Liver (tissue), 8 donors: ENCODE measurements at regions not wholly inside any gene's neighbourhood (a gene's known extent, or its start where the extent isn't known, plus 50 kb on each side); places are given as distances from the start of the nearest gene placed in this dataset.

ENCODE experiments used
- DNase-seq: peaks from one replicate; pipeline ENCODE4 v3.0.0-alpha.2; 2017; ENCODE audit warnings: low spot score
- H3K27ac ChIP-seq, 2 donors: one replicate each; pipeline ENCODE4 v1.7.0; 2013; ENCODE audit warnings: inconsistent platforms in 2 of 2, low read length in 2 of 2, control low read depth in 1 of 2, low read depth in 1 of 2, mild to moderate bottlenecking in 1 of 2
- H3K27me3 ChIP-seq, 4 donors: one replicate each; pipeline versions ENCODE4 v1.6.1 to v1.7.0; 2013; ENCODE audit warnings: low read length in 3 of 4, inconsistent platforms in 1 of 4, mild to moderate bottlenecking in 1 of 4, moderate library complexity in 1 of 4; ENCODE audit not compliant: control insufficient read depth in 4 of 4, insufficient read depth in 4 of 4
- H3K36me3 ChIP-seq, 4 donors: one replicate each; pipeline versions ENCODE4 v1.6.1 to v1.7.0; 2013; ENCODE audit warnings: low read length in 3 of 4, mild to moderate bottlenecking in 3 of 4, low read depth in 1 of 4, moderate library complexity in 1 of 4; ENCODE audit not compliant: control insufficient read depth in 4 of 4, insufficient read depth in 3 of 4
- H3K4me1 ChIP-seq, 4 donors: one replicate each; pipeline versions ENCODE4 v1.6.1 to v1.7.0; 2013; ENCODE audit warnings: low read length in 3 of 4, mild to moderate bottlenecking in 3 of 4, moderate library complexity in 1 of 4; ENCODE audit not compliant: control insufficient read depth in 4 of 4, insufficient read depth in 4 of 4
- H3K4me3 ChIP-seq, 3 donors: one replicate each; pipeline versions ENCODE4 v1.6.1 to v1.7.0; 2013; ENCODE audit warnings: low read length in 3 of 3, control low read depth in 1 of 3, low read depth in 1 of 3, mild to moderate bottlenecking in 1 of 3
- H3K9ac ChIP-seq, 2 donors: one replicate each; pipeline ENCODE4 v1.7.0; 2013; ENCODE audit warnings: low read length in 2 of 2, mild to moderate bottlenecking in 2 of 2, moderate library complexity in 2 of 2, control low read depth in 1 of 2, low read depth in 1 of 2
- H3K9me3 ChIP-seq, 4 donors: one replicate each; pipeline versions ENCODE4 v1.6.1 to v1.7.0; 2013; ENCODE audit warnings: low read length in 3 of 4; ENCODE audit not compliant: control insufficient read depth in 4 of 4
- CTCF ChIP-seq: fragments of 150-350 bp; IDR thresholded peaks from 2 replicates; pipeline ENCODE4 v1.5.1; 2017; ENCODE audit warnings: improper control_type of control experiment, low read depth, low read length; ENCODE audit not compliant: missing input control
- EGR1 ChIP-seq, 2 donors: IDR thresholded peaks; 2 replicates each; pipeline ENCODE4 v1.6.1; 2016 to 2018; ENCODE audit warnings: antibody characterized with exemption in 2 of 2, low read depth in 2 of 2
- FOXA1 ChIP-seq: IDR thresholded peaks from 2 replicates; pipeline ENCODE4 v1.6.1; 2016; ENCODE audit warnings: antibody characterized with exemption
- FOXA2 ChIP-seq: IDR thresholded peaks from 2 replicates; pipeline ENCODE4 v1.6.1; 2016; ENCODE audit warnings: antibody characterized with exemption
- GABPA ChIP-seq, 2 donors: IDR thresholded peaks in 1 of 2; conservative IDR thresholded peaks in 1 of 2; 2 replicates each; pipeline ENCODE4 v1.6.1; 2016; ENCODE audit warnings: antibody characterized with exemption in 2 of 2, mild to moderate bottlenecking in 1 of 2, moderate library complexity in 1 of 2
- HNF4A ChIP-seq, 2 donors: conservative IDR thresholded peaks; 2 replicates each; pipeline ENCODE4 v1.6.1; 2016; ENCODE audit warnings: antibody characterized with exemption in 2 of 2, mild to moderate bottlenecking in 2 of 2
- HNF4G ChIP-seq: IDR thresholded peaks from 2 replicates; pipeline ENCODE4 v1.6.1; 2016; ENCODE audit warnings: antibody characterized with exemption
- JUND ChIP-seq, 2 donors: IDR thresholded peaks; 2 replicates each; pipeline ENCODE4 v1.6.1; 2016; ENCODE audit warnings: antibody characterized with exemption in 2 of 2
- MAX ChIP-seq: IDR thresholded peaks from 2 replicates; pipeline ENCODE4 v1.6.1; 2016; ENCODE audit warnings: antibody characterized with exemption
- NR2F2 ChIP-seq: IDR thresholded peaks from 2 replicates; pipeline ENCODE4 v1.6.1; 2016; ENCODE audit warnings: antibody characterized with exemption
- RAD21 ChIP-seq, 2 donors: IDR thresholded peaks; 2 replicates each; pipeline ENCODE4 v1.6.1; 2016; ENCODE audit warnings: antibody characterized with exemption in 2 of 2, mild to moderate bottlenecking in 2 of 2
- RXRA ChIP-seq, 2 donors: IDR thresholded peaks; 2 replicates each; pipeline ENCODE4 v1.6.1; 2017 to 2018; ENCODE audit warnings: antibody characterized with exemption in 2 of 2, mild to moderate bottlenecking in 1 of 2
- SP1 ChIP-seq: IDR thresholded peaks from 2 replicates; pipeline ENCODE4 v1.6.1; 2018; ENCODE audit warnings: antibody characterized with exemption, mild to moderate bottlenecking
- TAF1 ChIP-seq: conservative IDR thresholded peaks from 2 replicates; pipeline ENCODE4 v1.6.1; 2016; ENCODE audit warnings: antibody characterized with exemption, mild to moderate bottlenecking
- YY1 ChIP-seq: IDR thresholded peaks from 2 replicates; pipeline ENCODE4 v1.6.1; 2016; ENCODE audit warnings: antibody characterized with exemption, mild to moderate bottlenecking
- WGBS: extraction: QIAGEN DNeasy Blood & Tissue Kit; methylation state at CpG from one replicate; pipeline ENCODE4 v1.1.7; 2013; 5-methylcytosine and 5-hydroxymethylcytosine counted together
- TF ChIP-seq, protein P1 (sequence below): IDR thresholded peaks from 2 replicates; pipeline ENCODE4 v1.6.1; 2016; ENCODE audit warnings: antibody characterized with exemption
- TF ChIP-seq, protein P2 (sequence below): IDR thresholded peaks from 2 replicates; pipeline ENCODE4 v1.6.1; 2016; ENCODE audit warnings: antibody characterized with exemption
- TF ChIP-seq, protein P3 (sequence below): IDR thresholded peaks from 2 replicates; pipeline ENCODE4 v1.6.1; 2016; ENCODE audit warnings: antibody characterized with exemption, mild to moderate bottlenecking
- donor health status: healthy.
- donor health status: healthy.
- donor health status: healthy.
- donor health status: healthy.
- donor health status: healthy.

GRCh38 chr4:1470816-1471442 lies 64.7 kb upstream of the NKX1-1 start:
- Histone ChIP-seq H3K9ac (no peak overlapping the region), H3K36me3 (no peaks in the 10 kb centered on the region), H3K27ac (no peak overlapping the region), H3K4me3 (no peak overlapping the region), H3K27me3 (peaks cover 0 to 6% (median 3%) of the 10 kb centered on the region in 4 donors), H3K4me1 (no peaks in the 10 kb centered on the region), H3K9me3 (peaks cover 0 to 2% (median 0%) of the 10 kb centered on the region in 4 donors)
- DNase-seq: no peak
- TF ChIP-seq CTCF (no peak), NR2F2 (no peak), RXRA (IDR thresholded peaks at IDR 0.05) (no peak), YY1 (no peak), JUND (IDR thresholded peaks at IDR 0.05) (no peak), SP1 (no peak), GABPA (IDR thresholded peaks at IDR 0.05 in 1 of 2, conservative IDR thresholded peaks at IDR 0.05 in 1 of 2) (no peak), HNF4A (conservative IDR thresholded peaks at IDR 0.05) (no peak), RAD21 (IDR thresholded peaks at IDR 0.05) (no peak), MAX (no peak), FOXA1 (no peak), FOXA2 (no peak), EGR1 (IDR thresholded peaks at IDR 0.05; ENCODE audit: low read depth in 2 of 2) (no peak), HNF4G (no peak)
- TF ChIP-seq, protein P1, sequence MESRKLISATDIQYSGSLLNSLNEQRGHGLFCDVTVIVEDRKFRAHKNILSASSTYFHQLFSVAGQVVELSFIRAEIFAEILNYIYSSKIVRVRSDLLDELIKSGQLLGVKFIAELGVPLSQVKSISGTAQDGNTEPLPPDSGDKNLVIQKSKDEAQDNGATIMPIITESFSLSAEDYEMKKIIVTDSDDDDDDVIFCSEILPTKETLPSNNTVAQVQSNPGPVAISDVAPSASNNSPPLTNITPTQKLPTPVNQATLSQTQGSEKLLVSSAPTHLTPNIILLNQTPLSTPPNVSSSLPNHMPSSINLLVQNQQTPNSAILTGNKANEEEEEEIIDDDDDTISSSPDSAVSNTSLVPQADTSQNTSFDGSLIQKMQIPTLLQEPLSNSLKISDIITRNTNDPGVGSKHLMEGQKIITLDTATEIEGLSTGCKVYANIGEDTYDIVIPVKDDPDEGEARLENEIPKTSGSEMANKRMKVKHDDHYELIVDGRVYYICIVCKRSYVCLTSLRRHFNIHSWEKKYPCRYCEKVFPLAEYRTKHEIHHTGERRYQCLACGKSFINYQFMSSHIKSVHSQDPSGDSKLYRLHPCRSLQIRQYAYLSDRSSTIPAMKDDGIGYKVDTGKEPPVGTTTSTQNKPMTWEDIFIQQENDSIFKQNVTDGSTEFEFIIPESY: no peak
- TF ChIP-seq, protein P2, sequence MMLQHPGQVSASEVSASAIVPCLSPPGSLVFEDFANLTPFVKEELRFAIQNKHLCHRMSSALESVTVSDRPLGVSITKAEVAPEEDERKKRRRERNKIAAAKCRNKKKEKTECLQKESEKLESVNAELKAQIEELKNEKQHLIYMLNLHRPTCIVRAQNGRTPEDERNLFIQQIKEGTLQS: no peak
- WGBS: 80% methylated on average over 12 of the region's 12 CpGs

GRCh38 chr4:1470393-1470670 lies 64.1 kb upstream of the NKX1-1 start:
- 62% methylated on average over 7 of the region's 7 CpGs for WGBS
- Histone ChIP-seq H3K9me3 (peaks cover 0 to 2% (median 0%) of the 10 kb centered on the region in 4 donors), H3K9ac (no peak overlapping the region), H3K27me3 (peaks cover 0 to 6% (median 3%) of the 10 kb centered on the region in 4 donors), H3K27ac (no peak overlapping the region), H3K4me1 (no peaks in the 10 kb centered on the region), H3K36me3 (no peaks in the 10 kb centered on the region), H3K4me3 (no peak overlapping the region)
- no peak for DNase-seq
- TF ChIP-seq EGR1 (IDR thresholded peaks at IDR 0.05; ENCODE audit: low read depth in 2 of 2) (no peak), TAF1 (no peak), SP1 (no peak), HNF4A (conservative IDR thresholded peaks at IDR 0.05) (no peak), GABPA (IDR thresholded peaks at IDR 0.05 in 1 of 2, conservative IDR thresholded peaks at IDR 0.05 in 1 of 2) (no peak), HNF4G (no peak), RAD21 (IDR thresholded peaks at IDR 0.05) (no peak), FOXA2 (no peak)
- TF ChIP-seq, protein P2: no peak
- TF ChIP-seq, protein P3, sequence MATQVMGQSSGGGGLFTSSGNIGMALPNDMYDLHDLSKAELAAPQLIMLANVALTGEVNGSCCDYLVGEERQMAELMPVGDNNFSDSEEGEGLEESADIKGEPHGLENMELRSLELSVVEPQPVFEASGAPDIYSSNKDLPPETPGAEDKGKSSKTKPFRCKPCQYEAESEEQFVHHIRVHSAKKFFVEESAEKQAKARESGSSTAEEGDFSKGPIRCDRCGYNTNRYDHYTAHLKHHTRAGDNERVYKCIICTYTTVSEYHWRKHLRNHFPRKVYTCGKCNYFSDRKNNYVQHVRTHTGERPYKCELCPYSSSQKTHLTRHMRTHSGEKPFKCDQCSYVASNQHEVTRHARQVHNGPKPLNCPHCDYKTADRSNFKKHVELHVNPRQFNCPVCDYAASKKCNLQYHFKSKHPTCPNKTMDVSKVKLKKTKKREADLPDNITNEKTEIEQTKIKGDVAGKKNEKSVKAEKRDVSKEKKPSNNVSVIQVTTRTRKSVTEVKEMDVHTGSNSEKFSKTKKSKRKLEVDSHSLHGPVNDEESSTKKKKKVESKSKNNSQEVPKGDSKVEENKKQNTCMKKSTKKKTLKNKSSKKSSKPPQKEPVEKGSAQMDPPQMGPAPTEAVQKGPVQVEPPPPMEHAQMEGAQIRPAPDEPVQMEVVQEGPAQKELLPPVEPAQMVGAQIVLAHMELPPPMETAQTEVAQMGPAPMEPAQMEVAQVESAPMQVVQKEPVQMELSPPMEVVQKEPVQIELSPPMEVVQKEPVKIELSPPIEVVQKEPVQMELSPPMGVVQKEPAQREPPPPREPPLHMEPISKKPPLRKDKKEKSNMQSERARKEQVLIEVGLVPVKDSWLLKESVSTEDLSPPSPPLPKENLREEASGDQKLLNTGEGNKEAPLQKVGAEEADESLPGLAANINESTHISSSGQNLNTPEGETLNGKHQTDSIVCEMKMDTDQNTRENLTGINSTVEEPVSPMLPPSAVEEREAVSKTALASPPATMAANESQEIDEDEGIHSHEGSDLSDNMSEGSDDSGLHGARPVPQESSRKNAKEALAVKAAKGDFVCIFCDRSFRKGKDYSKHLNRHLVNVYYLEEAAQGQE: no peak
- TF ChIP-seq, protein P1: no peak
